Transverse colon (tissue), 4 donors: ENCODE measurements at regions not wholly inside any gene's neighbourhood (a gene's known extent, or its start where the extent isn't known, plus 50 kb on each side); places are given as distances from the start of the nearest gene placed in this dataset.

Experiments used
- CTCF ChIP-seq, 5 experiments: fragments of 200-600 bp in 3 of 5; fragments of 450-650 bp in 2 of 5; sonication (generic) in 3 of 5; IDR thresholded peaks; 1 replicate in 2 of 5; 2 replicates in 3 of 5; pipeline ENCODE4 v1.5.1; 2016 to 2017; ENCODE audit warnings: antibody characterized with exemption in 5 of 5, inconsistent platforms in 3 of 5, mild to moderate bottlenecking in 2 of 5, moderate library complexity in 1 of 5
- EP300 ChIP-seq: sonication (generic); formaldehyde crosslinking; IDR thresholded peaks from one replicate; pipeline ENCODE4 v1.6.1; 2017; ENCODE audit warnings: antibody characterized with exemption, low read depth
- POLR2A ChIP-seq: fragments of 450-650 bp; IDR thresholded peaks from one replicate; pipeline ENCODE4 v1.6.1; 2016; ENCODE audit warnings: antibody characterized with exemption, mild to moderate bottlenecking, moderate library complexity
- POLR2AphosphoS5 ChIP-seq, 3 donors: sonication (generic); formaldehyde crosslinking; IDR thresholded peaks; one replicate each; pipeline ENCODE4 v1.6.1; 2016; ENCODE audit warnings: antibody characterized with exemption in 3 of 3

- no peak for TF ChIP-seq CTCF (IDR thresholded peaks at IDR 0.05)
- no peak for TF ChIP-seq POLR2A
- no peak for TF ChIP-seq EP300
- no peak for TF ChIP-seq POLR2AphosphoS5 (IDR thresholded peaks at IDR 0.05)
Measured at GRCh38 chr5:17373406-17373805, 124.6 kb upstream of the TAF11L2 start.
